Hepatocyte (in vitro differentiated cells): ENCODE measurements at regions not wholly inside any gene's neighbourhood (a gene's known extent, or its start where the extent isn't known, plus 50 kb on each side); places are given as distances from the start of the nearest gene placed in this dataset.

Experiments used
- DNase-seq: peaks from one replicate; pipeline ENCODE4 v3.0.0-alpha.2; 2016; ENCODE audit warnings: low spot score
- H2AFZ ChIP-seq: fragments of 200-600 bp; sonication (generic); 2 replicates; pipeline ENCODE4 v1.6.0; 2016; ENCODE audit warnings: antibody characterized with exemption, mild to moderate bottlenecking
- H3K27ac ChIP-seq: fragments of 200-600 bp; sonication (generic); 2 replicates; pipeline ENCODE4 v1.5.1; 2016; ENCODE audit warnings: mild to moderate bottlenecking
- H3K27me3 ChIP-seq: fragments of 200-600 bp; sonication (generic); 2 replicates; pipeline ENCODE4 v1.6.1; 2016
- H3K36me3 ChIP-seq: fragments of 200-600 bp; sonication (generic); replicated peaks from 2 replicates; pipeline ENCODE4 v1.5.1; 2016; ENCODE audit warnings: low read depth; ENCODE audit not compliant: insufficient read depth
- H3K4me1 ChIP-seq: fragments of 200-600 bp; sonication (generic); 2 replicates; pipeline ENCODE4 v1.5.1; 2016; ENCODE audit warnings: mild to moderate bottlenecking, moderate library complexity; ENCODE audit not compliant: insufficient read depth
- H3K4me2 ChIP-seq: fragments of 200-600 bp; sonication (generic); 2 replicates; pipeline ENCODE4 v1.6.0; 2016
- H3K4me3 ChIP-seq: fragments of 200-600 bp; sonication (generic); 2 replicates; pipeline ENCODE4 v1.5.1; 2016; ENCODE audit warnings: mild to moderate bottlenecking
- H3K79me2 ChIP-seq: fragments of 200-600 bp; sonication (generic); 2 replicates; pipeline ENCODE4 v1.6.0; 2017; ENCODE audit warnings: mild to moderate bottlenecking
- H3K9me2 ChIP-seq: fragments of 200-600 bp; sonication (generic); replicated peaks from 2 replicates; pipeline ENCODE4 v1.6.0; 2017; ENCODE audit warnings: mild to moderate bottlenecking; ENCODE audit not compliant: insufficient read depth
- H3K9me3 ChIP-seq: fragments of 200-600 bp; sonication (generic); 2 replicates; pipeline ENCODE4 v1.5.1; 2016; ENCODE audit warnings: low read depth, mild to moderate bottlenecking
- H4K20me1 ChIP-seq: fragments of 200-600 bp; sonication (generic); 2 replicates; pipeline ENCODE4 v1.6.0; 2016; ENCODE audit warnings: mild to moderate bottlenecking; ENCODE audit not compliant: insufficient read depth, poor library complexity, severe bottlenecking
- CTCF ChIP-seq: fragments of 200-600 bp; sonication (generic); IDR thresholded peaks from 2 replicates; pipeline ENCODE4 v1.5.1; 2016; ENCODE audit warnings: antibody characterized with exemption, mild to moderate bottlenecking; ENCODE audit not compliant: poor library complexity
- EZH2 ChIP-seq: fragments of 200-600 bp; sonication (generic); IDR thresholded peaks from 2 replicates; pipeline ENCODE4 v1.6.1; 2016; ENCODE audit warnings: antibody characterized with exemption, mild to moderate bottlenecking, borderline replicate concordance
- EZH2phosphoT487 ChIP-seq: fragments of 200-600 bp; sonication (generic); IDR thresholded peaks from one replicate; pipeline ENCODE4 v1.6.1; 2018; ENCODE audit warnings: antibody characterized with exemption, mild to moderate bottlenecking, low read depth, moderate library complexity; ENCODE audit not compliant: unreplicated experiment, severe bottlenecking
- WGBS: methylation state at CpG from one replicate; pipeline ENCODE4 v1.1.6; 2016; ENCODE audit warnings: low lambda C conversion rate; ENCODE audit errors: missing lambda C conversion rate; 5-methylcytosine and 5-hydroxymethylcytosine counted together

- WGBS: 79% methylated on average over 3 of the region's 3 CpGs
- H3K4me1 ChIP-seq: no peaks in the 10 kb centered on the region
- no peak for DNase-seq
- no peak overlapping the region for H3K4me2 ChIP-seq
- no peaks in the 10 kb centered on the region for H3K9me2 ChIP-seq
- H2AFZ ChIP-seq: no peak overlapping the region
- no peak overlapping the region for H3K27ac ChIP-seq
- no peaks in the 10 kb centered on the region for H3K79me2 ChIP-seq
- no peaks in the 10 kb centered on the region for H3K36me3 ChIP-seq
- H3K9me3 ChIP-seq: peaks cover 4% of the 10 kb centered on the region
- no peaks in the 10 kb centered on the region for H3K27me3 ChIP-seq
- H3K4me3 ChIP-seq: no peak overlapping the region
- no peaks in the 10 kb centered on the region for H4K20me1 ChIP-seq
- TF ChIP-seq CTCF (no peak), EZH2phosphoT487 (no peak), EZH2 (no peak)
These were observed 291.3 kb upstream of the PHYHIPL start for GRCh38 chr10:58885146-58885545.

GRCh38 chr10:58885686-58886345 lies 290.6 kb upstream of the PHYHIPL start:
- TF ChIP-seq EZH2phosphoT487 (no peak), EZH2 (no peak), CTCF (no peak)
- H3K27me3 ChIP-seq: no peaks in the 10 kb centered on the region
- H3K27ac ChIP-seq: no peak overlapping the region
- no peaks in the 10 kb centered on the region for H3K4me1 ChIP-seq
- 63% methylated on average over 3 of the region's 3 CpGs for WGBS
- no peaks in the 10 kb centered on the region for H3K36me3 ChIP-seq
- no peak overlapping the region for H2AFZ ChIP-seq
- DNase-seq: no peak
- no peak overlapping the region for H3K4me3 ChIP-seq
- H3K4me2 ChIP-seq: no peak overlapping the region
- H3K9me3 ChIP-seq: peaks cover 4% of the 10 kb centered on the region
- H3K79me2 ChIP-seq: no peaks in the 10 kb centered on the region
- H3K9me2 ChIP-seq: no peaks in the 10 kb centered on the region
- H4K20me1 ChIP-seq: no peaks in the 10 kb centered on the region

GRCh38 chr10:58886406-58886805 lies 290.0 kb upstream of the PHYHIPL start:
- H3K9me3 ChIP-seq: peaks cover 2% of the 10 kb centered on the region
- no peak overlapping the region for H2AFZ ChIP-seq
- no peaks in the 10 kb centered on the region for H3K27me3 ChIP-seq
- H3K36me3 ChIP-seq: no peaks in the 10 kb centered on the region
- no peak for TF ChIP-seq EZH2phosphoT487
- TF ChIP-seq EZH2: no peak
- TF ChIP-seq CTCF: no peak
- no peak overlapping the region for H3K4me3 ChIP-seq
- no peak overlapping the region for H3K4me2 ChIP-seq
- DNase-seq: no peak
- 59% methylated on average over 2 of the region's 2 CpGs for WGBS
- no peaks in the 10 kb centered on the region for H3K4me1 ChIP-seq
- no peaks in the 10 kb centered on the region for H3K79me2 ChIP-seq
- no peaks in the 10 kb centered on the region for H4K20me1 ChIP-seq
- no peaks in the 10 kb centered on the region for H3K9me2 ChIP-seq
- H3K27ac ChIP-seq: no peak overlapping the region

- 82% methylated on average over 2 of the region's 2 CpGs for WGBS
- H3K27me3 ChIP-seq: no peaks in the 10 kb centered on the region
- H3K4me3 ChIP-seq: no peak overlapping the region
- H3K79me2 ChIP-seq: no peaks in the 10 kb centered on the region
- H3K4me2 ChIP-seq: no peak overlapping the region
- no peaks in the 10 kb centered on the region for H4K20me1 ChIP-seq
- H3K9me3 ChIP-seq: no peaks in the 10 kb centered on the region
- no peak overlapping the region for H2AFZ ChIP-seq
- TF ChIP-seq EZH2: no peak
- TF ChIP-seq EZH2phosphoT487: no peak
- no peak for TF ChIP-seq CTCF
- H3K27ac ChIP-seq: no peak overlapping the region
- no peaks in the 10 kb centered on the region for H3K9me2 ChIP-seq
- no peak for DNase-seq
- no peaks in the 10 kb centered on the region for H3K36me3 ChIP-seq
- no peaks in the 10 kb centered on the region for H3K4me1 ChIP-seq
These were observed 289.0 kb upstream of the PHYHIPL start for GRCh38 chr10:58887474-58887873.
